ENCODE measurements at regions not wholly inside any gene's neighbourhood (a gene's known extent, or its start where the extent isn't known, plus 50 kb on each side); places are given as distances from the start of the nearest gene placed in this dataset.
A peak's percentile ranks its signal among the peaks of the same experiment; 100 is the strongest.
"Not testable (repeated sequence)": the region's sequence is repeated elsewhere in the genome, so short reads cannot be mapped to it uniquely, and the experiment has no call there.

GRCh38 chr13:74243637-74244526 is 109.7 kb upstream of the KLF12 start:
- H3K4me3 Mint-ChIP-seq: peak overlapping the region; percentile 40
- intact Hi-C loops (cut with micrococcal nuclease): loop anchor here (1.0 to 10.0 kb wide), 4 partner anchors 8 to 1019 kb away; no protein-coding TSS in a partner anchor
- H3K4me1 Mint-ChIP-seq (ENCODE audit: low read depth): peaks cover 70% of the 10 kb centered on the region
- peak overlapping the region; percentile 81 for H3K27ac Mint-ChIP-seq
- DNase-seq: peak; percentile 24
- ChIA-PET CTCF (no interaction called here), POLR2A (interaction anchor here (0.9 kb wide), 1 partner anchor 41 kb away, joined by 4 read pairs; no protein-coding TSS in a partner anchor)
- H3K9me3 Mint-ChIP-seq: peaks cover 4% of the 10 kb centered on the region
- H3K36me3 Mint-ChIP-seq: peaks cover 2% of the 10 kb centered on the region
- H3K27me3 Mint-ChIP-seq: no peaks in the 10 kb centered on the region

GRCh38 chr13:74241343-74241742 is 107.1 kb upstream of the KLF12 start:
- H3K27me3 Mint-ChIP-seq, POLR2A ChIA-PET, H3K36me3 Mint-ChIP-seq, DNase-seq, H3K4me3 Mint-ChIP-seq, CTCF ChIA-PET, H3K27ac Mint-ChIP-seq, H3K9me3 Mint-ChIP-seq: not testable (repeated sequence)
- intact Hi-C loops (cut with micrococcal nuclease): loop anchor here (10.0 kb wide), 1 partner anchor 1017 kb away; no protein-coding TSS in a partner anchor
- peaks cover 46% of the 10 kb centered on the region for H3K4me1 Mint-ChIP-seq (ENCODE audit: low read depth)

- peak overlapping the region; percentile 88 for H3K27ac Mint-ChIP-seq
- CTCF ChIA-PET: interaction anchor here (2.0 kb wide), 1 partner anchor 56 kb away, joined by 6 read pairs; no protein-coding TSS in a partner anchor
- H3K4me1 Mint-ChIP-seq (ENCODE audit: low read depth): peaks cover 45% of the 10 kb centered on the region
- DNase-seq: no peak
- H3K9me3 Mint-ChIP-seq: peaks cover 12% of the 10 kb centered on the region
- intact Hi-C loops (cut with micrococcal nuclease): loop anchor here (1.0 to 10.0 kb wide), 9 partner anchors 56 to 1096 kb away; no protein-coding TSS in a partner anchor
- no peaks in the 10 kb centered on the region for H3K27me3 Mint-ChIP-seq
- H3K4me3 Mint-ChIP-seq: peak overlapping the region; percentile 31
- peaks cover 10% of the 10 kb centered on the region for H3K36me3 Mint-ChIP-seq
- POLR2A ChIA-PET: interaction anchor here (0.5 to 1.2 kb wide), 8 partner anchors 20 to 542 kb away, joined by 3 to 6 read pairs (median 4); no protein-coding TSS in a partner anchor
These were observed 96.8 kb upstream of the KLF12 start for GRCh38 chr13:74230984-74231501.

- intact Hi-C loops (cut with micrococcal nuclease): no loop called here
- ChIA-PET CTCF (interaction anchor here (0.6 to 2.0 kb wide), 2 partner anchors 58 to 333 kb away, joined by 3 to 6 read pairs; no protein-coding TSS in a partner anchor), POLR2A (interaction anchor here (0.7 kb wide), 1 partner anchor 11 kb away, joined by 6 read pairs; no protein-coding TSS in a partner anchor)
- no peak for DNase-seq
- peaks cover 10% of the 10 kb centered on the region for H3K36me3 Mint-ChIP-seq
- peaks cover 38% of the 10 kb centered on the region for H3K4me1 Mint-ChIP-seq (ENCODE audit: low read depth)
- no peak overlapping the region for H3K4me3 Mint-ChIP-seq
- peaks cover 12% of the 10 kb centered on the region for H3K9me3 Mint-ChIP-seq
- no peaks in the 10 kb centered on the region for H3K27me3 Mint-ChIP-seq
- H3K27ac Mint-ChIP-seq: no peak overlapping the region
These were observed 95.0 kb upstream of the KLF12 start for GRCh38 chr13:74229242-74229641.

- intact Hi-C loops (cut with micrococcal nuclease): no loop called here
- Mint-ChIP-seq H3K27ac (no peak overlapping the region), H3K36me3 (peaks cover 10% of the 10 kb centered on the region), H3K27me3 (no peaks in the 10 kb centered on the region), H3K4me3 (no peak overlapping the region), H3K4me1 (ENCODE audit: low read depth) (peaks cover 28% of the 10 kb centered on the region), H3K9me3 (peaks cover 12% of the 10 kb centered on the region)
- POLR2A ChIA-PET: no interaction called here
- no peak for DNase-seq
- CTCF ChIA-PET: interaction anchor here (1.4 kb wide), 1 partner anchor 59 kb away, joined by 6 read pairs; no protein-coding TSS in a partner anchor
These were observed 93.4 kb upstream of the KLF12 start for GRCh38 chr13:74227476-74228158.

DNA sequence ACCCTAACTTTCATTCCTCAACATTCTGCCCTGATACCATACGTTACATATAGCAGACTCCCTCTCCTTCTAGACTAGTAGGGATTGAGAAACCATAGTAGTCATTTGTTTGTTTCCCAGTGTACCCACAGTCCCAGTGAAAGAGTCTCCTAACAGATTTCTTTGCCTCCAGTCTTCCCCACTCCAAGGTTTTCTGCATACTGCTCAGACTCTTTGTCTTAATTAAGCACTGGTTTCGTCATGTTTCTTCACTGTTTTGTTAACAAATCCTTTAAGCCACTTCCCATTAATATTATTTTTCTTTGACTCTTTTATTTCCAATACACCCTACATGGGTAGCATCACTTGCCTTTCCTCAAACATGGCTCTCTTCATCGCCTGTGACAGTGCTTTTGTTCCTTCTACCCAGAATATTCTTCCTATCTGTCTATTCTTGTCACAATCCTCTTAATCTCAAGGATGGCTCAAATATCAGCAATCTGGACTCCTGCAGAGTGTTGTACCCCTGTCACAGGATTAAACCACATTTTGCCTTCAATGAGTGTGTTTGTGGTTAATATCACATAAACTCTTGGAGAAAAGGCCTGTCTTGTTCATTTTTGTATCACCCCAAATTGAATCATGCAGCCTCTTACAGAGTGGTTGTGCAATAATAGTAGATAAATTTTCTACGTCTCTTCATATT is 92.7 kb upstream of the KLF12 start:
- Mint-ChIP-seq H3K36me3 (peaks cover 10% of the 10 kb centered on the region), H3K4me1 (ENCODE audit: low read depth) (peaks cover 22% of the 10 kb centered on the region), H3K27ac (no peak overlapping the region), H3K27me3 (no peaks in the 10 kb centered on the region), H3K9me3 (peaks cover 12% of the 10 kb centered on the region), H3K4me3 (no peak overlapping the region)
- intact Hi-C loops (cut with micrococcal nuclease): no loop called here
- DNase-seq: no peak
- POLR2A ChIA-PET: no interaction called here
- CTCF ChIA-PET: no interaction called here

- intact Hi-C loops (cut with micrococcal nuclease): no loop called here
- CTCF ChIA-PET: interaction anchor here (0.7 kb wide), 1 partner anchor 359 kb away, joined by 3 read pairs; no protein-coding TSS in a partner anchor
- Mint-ChIP-seq H3K27me3 (no peaks in the 10 kb centered on the region), H3K4me1 (ENCODE audit: low read depth) (peaks cover 9% of the 10 kb centered on the region), H3K27ac (no peak overlapping the region), H3K9me3 (no peaks in the 10 kb centered on the region), H3K36me3 (no peaks in the 10 kb centered on the region), H3K4me3 (no peak overlapping the region)
- no peak for DNase-seq
- POLR2A ChIA-PET: interaction anchor here (0.6 kb wide), 1 partner anchor 475 kb away, joined by 3 read pairs; no protein-coding TSS in a partner anchor
These were observed 87.5 kb upstream of the KLF12 start for GRCh38 chr13:74221752-74222151.

DNA sequence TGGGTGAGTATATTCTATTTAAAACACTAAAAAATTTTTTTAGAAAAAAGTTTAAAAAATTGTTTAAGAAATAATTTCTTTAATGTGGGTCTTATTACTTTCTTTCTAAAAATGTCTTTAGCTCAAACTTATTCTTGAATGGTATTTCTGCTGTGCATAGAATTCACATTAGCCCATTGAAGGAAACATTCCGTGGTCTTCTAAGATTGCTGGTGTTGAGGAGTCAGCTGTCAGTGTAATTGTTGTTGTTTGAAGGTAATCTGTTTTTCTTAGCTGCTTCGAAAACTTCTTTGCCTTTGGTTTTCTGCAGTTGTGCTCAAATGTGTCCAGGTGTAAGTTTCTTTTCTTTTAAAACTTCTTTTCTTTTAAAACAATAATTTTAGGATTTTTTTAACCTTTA is 85.4 kb upstream of the KLF12 start:
- POLR2A ChIA-PET: no interaction called here
- no peak for DNase-seq
- intact Hi-C loops (cut with micrococcal nuclease): no loop called here
- Mint-ChIP-seq H3K27ac (no peak overlapping the region), H3K27me3 (no peaks in the 10 kb centered on the region), H3K4me3 (no peak overlapping the region), H3K36me3 (no peaks in the 10 kb centered on the region), H3K9me3 (no peaks in the 10 kb centered on the region), H3K4me1 (ENCODE audit: low read depth) (peaks cover 9% of the 10 kb centered on the region)
- CTCF ChIA-PET: no interaction called here

- Mint-ChIP-seq H3K27ac (no peak overlapping the region), H3K4me3 (no peak overlapping the region), H3K4me1 (ENCODE audit: low read depth) (peaks cover 9% of the 10 kb centered on the region), H3K27me3 (no peaks in the 10 kb centered on the region), H3K36me3 (no peaks in the 10 kb centered on the region), H3K9me3 (no peaks in the 10 kb centered on the region)
- intact Hi-C loops (cut with micrococcal nuclease): no loop called here
- CTCF ChIA-PET: no interaction called here
- POLR2A ChIA-PET: interaction anchor here (0.8 kb wide), 1 partner anchor 11 kb away, joined by 6 read pairs; no protein-coding TSS in a partner anchor
- peak; percentile 29 for DNase-seq
These were observed 84.1 kb upstream of the KLF12 start for GRCh38 chr13:74218291-74218690.

- Mint-ChIP-seq H3K4me1 (ENCODE audit: low read depth) (peaks cover 9% of the 10 kb centered on the region), H3K27ac (no peak overlapping the region), H3K36me3 (no peaks in the 10 kb centered on the region), H3K4me3 (no peak overlapping the region), H3K9me3 (no peaks in the 10 kb centered on the region), H3K27me3 (no peaks in the 10 kb centered on the region)
- DNase-seq: no peak
- ChIA-PET POLR2A (interaction anchor here (0.8 kb wide), 1 partner anchor 11 kb away, joined by 6 read pairs; no protein-coding TSS in a partner anchor), CTCF (no interaction called here)
- intact Hi-C loops (cut with micrococcal nuclease): no loop called here
These were observed 83.6 kb upstream of the KLF12 start for GRCh38 chr13:74217811-74218210.

DNA sequence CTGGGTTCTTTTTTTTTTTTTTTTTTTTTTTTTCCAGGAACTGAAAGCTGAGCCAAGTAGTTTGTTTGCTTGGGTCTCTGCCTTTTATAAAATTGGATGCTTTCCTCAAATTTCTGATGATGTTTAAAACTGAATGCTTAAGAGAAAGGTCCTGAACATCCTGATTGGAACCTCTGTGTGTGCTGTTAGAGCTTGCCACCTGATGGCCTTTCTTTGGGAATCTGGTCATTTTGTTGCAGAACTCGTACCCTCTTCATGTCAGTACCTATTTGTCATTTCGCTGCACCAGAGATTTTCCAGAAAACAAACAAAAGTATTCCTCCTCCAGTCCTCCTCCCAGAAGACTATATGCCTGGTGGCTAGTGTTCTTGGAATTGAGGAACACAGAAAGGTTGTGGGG is 81.2 kb upstream of the KLF12 start:
- Mint-ChIP-seq H3K36me3 (no peaks in the 10 kb centered on the region), H3K4me1 (ENCODE audit: low read depth) (peaks cover 13% of the 10 kb centered on the region), H3K27me3 (no peaks in the 10 kb centered on the region), H3K4me3 (no peak overlapping the region), H3K27ac (no peak overlapping the region), H3K9me3 (no peaks in the 10 kb centered on the region)
- no peak for DNase-seq
- CTCF ChIA-PET: no interaction called here
- POLR2A ChIA-PET: no interaction called here
- intact Hi-C loops (cut with micrococcal nuclease): no loop called here
